Activated naive CD8-positive, alpha-beta T cell treated with anti-CD3 and anti-CD28 coated beads, Interleukin-2, amount 50 U/mL, for 24 hours (primary cell): ENCODE measurements at regions not wholly inside any gene's neighbourhood (a gene's known extent, or its start where the extent isn't known, plus 50 kb on each side); places are given as distances from the start of the nearest gene placed in this dataset.
"Not testable (repeated sequence)": the region's sequence is repeated elsewhere in the genome, so short reads cannot be mapped to it uniquely, and the experiment has no call there.

ENCODE experiments used
- ATAC-seq: fragments of 150-1000 bp; cut with Tn5 transposase; one replicate; pipeline ENCODE4 v1.10.0; 2021
- DNase-seq: peaks from one replicate; pipeline ENCODE4 v3.0.0; 2021
- H3K27ac Mint-ChIP-seq: one replicate; pipeline ENCODE4 v1.8.0; 2021; ENCODE audit warnings: mild to moderate bottlenecking, mixed read lengths
- H3K27me3 Mint-ChIP-seq: one replicate; pipeline ENCODE4 v1.8.0; 2021; ENCODE audit warnings: mixed read lengths
- H3K36me3 Mint-ChIP-seq: one replicate; pipeline ENCODE4 v1.8.0; 2021; ENCODE audit warnings: low read depth, mixed read lengths
- H3K4me1 Mint-ChIP-seq: one replicate; pipeline ENCODE4 v1.8.0; 2021; ENCODE audit warnings: mixed read lengths
- H3K4me3 Mint-ChIP-seq: one replicate; pipeline ENCODE4 v1.8.0; 2021; ENCODE audit warnings: mild to moderate bottlenecking, moderate library complexity, mixed read lengths
- H3K9me3 Mint-ChIP-seq: one replicate; pipeline ENCODE4 v1.8.0; 2021; ENCODE audit warnings: mixed read lengths

DNA sequence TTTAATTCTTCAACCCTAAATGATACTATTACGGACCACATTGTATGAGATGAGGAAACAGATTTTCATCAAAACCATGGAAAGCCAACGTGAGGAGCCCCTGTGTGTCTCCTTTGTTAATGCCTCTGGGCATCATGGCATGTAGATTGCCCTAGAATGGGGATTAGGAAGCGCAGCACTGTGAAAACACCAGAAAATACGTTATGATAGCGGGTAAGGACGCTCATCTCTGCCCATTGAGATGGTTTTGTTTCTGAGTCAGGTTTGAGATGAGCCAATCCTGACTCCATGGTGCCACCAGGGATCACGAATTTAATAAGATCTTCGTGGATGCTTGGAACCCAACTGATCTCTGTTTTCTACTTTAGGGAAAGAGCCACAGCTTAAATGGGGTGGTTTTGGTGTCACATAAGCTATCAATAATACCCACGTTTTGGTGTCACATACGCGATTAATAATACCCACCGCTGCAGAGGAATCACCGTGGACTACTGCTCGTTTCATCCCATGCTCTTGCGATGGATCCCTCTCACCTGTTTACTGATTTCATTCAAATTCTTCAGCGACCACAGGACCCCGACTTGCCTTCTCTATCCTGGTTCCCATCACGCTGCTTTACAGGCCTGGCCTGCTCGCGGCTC is 137.3 kb downstream of the FOXD4L6 start:
- not testable (repeated sequence) for H3K27me3 Mint-ChIP-seq, H3K27ac Mint-ChIP-seq, H3K36me3 Mint-ChIP-seq, H3K4me3 Mint-ChIP-seq, DNase-seq, H3K9me3 Mint-ChIP-seq, ATAC-seq
- peaks cover 27% of the 10 kb centered on the region for H3K4me1 Mint-ChIP-seq

DNA sequence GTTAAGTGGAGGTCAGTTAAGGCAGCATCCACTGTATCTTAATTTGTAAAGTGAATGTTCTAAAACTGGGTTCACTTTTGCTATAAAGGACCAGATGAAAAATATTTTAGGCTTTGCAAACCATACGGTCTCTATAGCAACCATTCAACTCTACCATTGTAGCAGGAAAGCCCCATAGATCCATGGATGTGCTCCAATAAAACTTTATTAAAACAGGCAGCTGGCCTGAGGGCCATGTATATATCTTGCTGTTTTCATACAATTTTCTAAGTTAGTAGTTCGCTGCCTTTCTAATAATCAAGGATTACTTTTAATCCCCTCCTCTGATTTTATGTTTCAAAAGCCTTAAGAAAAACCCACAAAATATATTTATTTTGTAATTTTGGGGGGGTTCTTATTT is 142.1 kb downstream of the FOXD4L6 start:
- H3K9me3 Mint-ChIP-seq, H3K27ac Mint-ChIP-seq, H3K4me3 Mint-ChIP-seq, DNase-seq, H3K27me3 Mint-ChIP-seq, ATAC-seq, H3K4me1 Mint-ChIP-seq: not testable (repeated sequence)
- peaks cover 11% of the 10 kb centered on the region for H3K36me3 Mint-ChIP-seq

DNA sequence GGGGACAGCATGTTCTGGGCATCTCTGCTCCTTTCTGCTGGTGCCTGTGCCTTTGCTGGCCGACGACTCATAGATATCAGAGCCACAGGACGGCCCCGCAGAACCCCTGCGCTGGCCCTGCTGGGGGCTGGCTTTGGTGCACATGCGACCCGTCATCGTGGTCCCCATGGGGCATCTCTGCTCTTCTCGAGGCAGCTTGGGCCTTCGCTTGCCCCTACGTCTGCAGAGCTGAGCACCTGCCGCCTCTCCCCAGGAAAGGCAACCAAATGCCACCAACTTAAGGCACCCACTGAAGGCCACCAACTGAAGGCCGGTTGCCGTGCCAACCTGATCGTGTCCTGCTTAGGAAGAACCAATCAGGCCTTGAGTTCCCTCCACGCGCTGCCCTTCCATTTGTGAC is 153.1 kb downstream of the FOXD4L6 start:
- H3K4me1 Mint-ChIP-seq, ATAC-seq, H3K36me3 Mint-ChIP-seq, H3K27me3 Mint-ChIP-seq, H3K4me3 Mint-ChIP-seq, DNase-seq, H3K9me3 Mint-ChIP-seq, H3K27ac Mint-ChIP-seq: not testable (repeated sequence)

DNA sequence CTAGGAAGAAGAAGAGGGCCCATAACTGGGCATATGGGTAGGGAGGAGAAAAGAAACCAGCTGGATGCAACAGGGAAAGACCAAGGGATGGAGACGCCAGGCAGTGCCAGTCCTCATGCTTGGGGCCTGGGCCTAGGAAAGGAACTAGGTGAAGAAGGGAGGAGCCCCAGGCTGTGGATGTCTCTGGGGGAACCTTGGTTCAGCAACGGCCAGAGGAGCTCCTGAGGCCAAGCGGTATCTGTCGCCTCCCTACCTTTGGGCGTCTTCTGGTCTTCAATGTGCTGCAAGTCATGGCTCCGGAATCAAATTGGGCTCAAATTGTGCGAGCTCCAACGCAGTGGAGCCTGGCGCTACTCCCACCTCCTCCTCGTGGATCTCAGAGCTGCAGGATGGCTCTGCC is 153.6 kb downstream of the FOXD4L6 start:
- not testable (repeated sequence) for H3K27ac Mint-ChIP-seq, H3K36me3 Mint-ChIP-seq, H3K4me3 Mint-ChIP-seq, H3K9me3 Mint-ChIP-seq, ATAC-seq, DNase-seq, H3K27me3 Mint-ChIP-seq, H3K4me1 Mint-ChIP-seq

DNA sequence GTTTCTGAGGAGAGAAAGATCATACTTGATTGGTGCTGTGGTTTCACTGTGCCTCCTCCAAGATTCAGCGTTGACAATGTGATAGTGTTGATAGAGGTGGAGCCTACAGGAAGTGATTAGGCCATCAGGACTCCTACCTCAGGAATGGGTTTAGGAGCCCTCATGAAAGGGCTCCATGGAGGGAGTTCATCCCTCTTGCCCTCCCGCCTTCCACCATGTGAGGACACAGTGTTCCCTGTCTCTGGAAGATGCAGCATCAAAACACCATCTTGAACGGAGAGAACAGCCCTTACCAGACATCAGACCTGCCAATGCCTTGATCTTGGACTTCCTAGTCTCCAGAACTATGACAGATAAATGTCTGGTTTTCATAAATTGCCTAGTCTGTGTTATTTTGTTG is 156.7 kb downstream of the FOXD4L6 start:
- not testable (repeated sequence) for H3K27ac Mint-ChIP-seq, H3K36me3 Mint-ChIP-seq, DNase-seq, H3K27me3 Mint-ChIP-seq, ATAC-seq, H3K4me3 Mint-ChIP-seq, H3K9me3 Mint-ChIP-seq, H3K4me1 Mint-ChIP-seq

DNA sequence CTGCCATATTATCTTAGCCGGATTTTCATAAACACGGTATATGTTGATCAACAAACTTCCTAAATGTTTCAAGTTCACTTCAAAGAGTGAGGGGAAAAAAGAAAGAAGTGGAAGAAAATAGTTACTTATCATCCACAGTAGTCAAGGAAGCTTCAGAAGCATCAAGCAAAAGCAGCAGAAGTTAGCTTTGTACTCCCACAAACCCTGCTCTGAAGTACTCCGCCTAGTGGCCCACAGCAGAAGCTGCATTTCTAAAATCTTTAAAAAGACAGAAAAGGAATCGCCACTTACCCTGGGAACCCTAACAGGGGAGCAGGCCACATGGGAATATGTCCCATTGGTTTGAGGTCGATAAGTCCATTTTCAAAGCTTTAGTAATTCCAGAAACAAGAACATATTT is 158.1 kb downstream of the FOXD4L6 start:
- not testable (repeated sequence) for H3K27me3 Mint-ChIP-seq, DNase-seq, H3K27ac Mint-ChIP-seq, H3K36me3 Mint-ChIP-seq, H3K4me3 Mint-ChIP-seq, H3K9me3 Mint-ChIP-seq, ATAC-seq, H3K4me1 Mint-ChIP-seq

DNA sequence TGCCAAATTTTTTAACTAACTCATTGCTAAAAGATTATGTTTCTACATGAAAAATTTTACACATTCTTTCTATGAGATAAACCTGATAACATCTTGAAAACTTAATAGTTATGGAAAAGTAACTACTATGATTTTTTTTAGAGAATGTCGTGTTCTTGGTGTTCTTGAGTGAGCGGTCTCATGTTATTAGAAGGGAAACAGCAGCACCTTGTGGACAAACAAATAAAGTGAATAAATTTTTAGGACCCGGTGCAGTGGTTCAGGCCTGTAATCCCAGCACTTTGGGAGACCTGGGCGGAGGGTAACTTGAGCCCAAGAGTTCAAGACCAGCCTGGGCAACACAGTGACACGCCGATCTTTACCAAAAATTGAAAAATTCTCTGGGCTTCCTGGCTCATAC is 166.0 kb downstream of the FOXD4L6 start:
- not testable (repeated sequence) for ATAC-seq, DNase-seq, H3K27ac Mint-ChIP-seq, H3K9me3 Mint-ChIP-seq, H3K27me3 Mint-ChIP-seq, H3K36me3 Mint-ChIP-seq, H3K4me1 Mint-ChIP-seq, H3K4me3 Mint-ChIP-seq

DNA sequence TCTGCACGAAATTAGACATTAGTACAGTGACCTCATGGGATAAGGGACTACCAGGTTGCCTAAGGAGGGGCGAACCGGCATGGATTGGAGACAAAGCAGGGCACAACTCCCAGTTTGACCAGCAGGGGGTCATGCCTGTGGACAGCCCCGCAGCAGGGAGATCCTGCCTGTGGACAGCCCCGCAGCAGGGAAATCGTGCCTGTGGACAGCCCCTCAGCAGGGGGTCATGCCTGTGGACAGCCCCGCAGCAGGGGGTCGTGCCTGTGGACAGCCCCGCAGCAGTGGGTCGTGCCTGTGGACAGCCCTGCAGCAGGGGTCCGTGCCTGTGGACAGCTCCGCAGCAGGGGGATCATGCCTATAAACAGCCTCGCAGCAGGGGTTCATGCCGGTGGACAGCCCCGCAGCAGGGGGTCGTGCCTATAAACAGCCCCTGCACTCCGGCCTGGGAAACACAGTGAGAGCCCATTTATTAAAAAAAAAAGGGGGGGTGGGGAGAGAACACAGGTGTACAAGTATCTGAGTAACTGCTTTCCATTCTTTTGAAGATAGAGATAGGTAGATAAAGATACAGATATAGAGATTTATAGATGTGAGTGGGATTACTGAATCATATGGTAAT is 176.5 kb downstream of the FOXD4L6 start:
- H3K36me3 Mint-ChIP-seq: peaks cover 17% of the 10 kb centered on the region
- ATAC-seq, H3K4me1 Mint-ChIP-seq, H3K9me3 Mint-ChIP-seq, H3K27ac Mint-ChIP-seq, DNase-seq, H3K4me3 Mint-ChIP-seq, H3K27me3 Mint-ChIP-seq: not testable (repeated sequence)

DNA sequence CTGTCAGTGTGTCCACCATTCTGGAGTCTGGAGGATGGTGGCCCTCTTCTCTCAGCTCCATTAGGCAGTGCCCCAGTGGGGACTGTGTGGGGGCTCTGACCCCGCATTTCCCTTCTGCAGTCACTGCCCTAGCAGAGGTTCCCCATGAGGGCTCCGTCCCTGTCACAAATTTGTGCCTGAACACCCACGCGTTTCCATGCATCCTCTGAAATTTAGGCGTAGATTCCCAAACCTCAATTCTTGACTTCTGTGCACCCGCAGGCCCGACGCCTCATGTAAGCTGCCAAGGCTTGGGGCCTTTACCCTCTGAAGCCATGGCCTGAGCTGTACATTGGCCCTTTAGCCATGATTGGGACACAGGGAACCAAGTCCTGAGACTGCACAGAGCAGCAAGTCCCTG is 182.3 kb downstream of the FOXD4L6 start:
- not testable (repeated sequence) for H3K27me3 Mint-ChIP-seq, DNase-seq, H3K36me3 Mint-ChIP-seq, ATAC-seq, H3K9me3 Mint-ChIP-seq, H3K4me3 Mint-ChIP-seq, H3K27ac Mint-ChIP-seq, H3K4me1 Mint-ChIP-seq

DNA sequence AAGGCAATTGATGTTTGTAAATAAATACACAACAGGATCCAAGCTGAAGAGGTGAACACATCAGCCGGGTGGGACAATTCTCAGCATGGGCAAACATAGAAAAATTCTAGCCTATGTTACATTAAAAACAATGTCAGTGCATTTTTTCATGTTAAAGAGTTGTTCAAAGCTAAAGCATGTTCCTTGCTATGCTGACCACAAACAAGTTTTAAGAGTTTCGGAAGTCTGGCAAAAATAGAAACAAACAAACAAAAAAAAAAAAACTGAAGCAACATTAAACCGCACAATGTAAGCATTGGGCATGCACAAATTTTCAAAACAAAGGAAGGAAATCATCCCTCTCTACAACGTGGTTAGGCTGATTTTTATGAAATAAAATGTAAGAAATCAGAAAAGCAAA is 185.8 kb downstream of the FOXD4L6 start:
- not testable (repeated sequence) for H3K27ac Mint-ChIP-seq, H3K36me3 Mint-ChIP-seq, DNase-seq, H3K4me1 Mint-ChIP-seq, ATAC-seq, H3K27me3 Mint-ChIP-seq, H3K4me3 Mint-ChIP-seq
- H3K9me3 Mint-ChIP-seq: peaks cover 23% of the 10 kb centered on the region

DNA sequence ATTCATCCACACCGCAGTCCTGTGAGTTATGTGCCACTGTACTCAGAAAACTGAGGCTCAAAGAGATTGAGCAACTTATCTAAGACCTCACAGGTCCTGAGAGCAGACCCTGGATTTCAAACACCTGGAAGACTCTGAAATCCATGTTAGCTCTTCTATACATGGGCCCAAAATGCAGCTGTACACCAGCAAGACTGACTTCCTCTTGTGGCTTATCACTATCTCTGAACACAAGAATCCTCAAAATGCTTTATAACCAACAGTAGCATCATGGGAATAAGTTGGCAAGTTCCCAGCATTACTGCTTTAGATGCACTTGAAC is 188.6 kb downstream of the FOXD4L6 start:
- not testable (repeated sequence) for H3K36me3 Mint-ChIP-seq, DNase-seq, H3K4me3 Mint-ChIP-seq, ATAC-seq, H3K27ac Mint-ChIP-seq, H3K4me1 Mint-ChIP-seq, H3K27me3 Mint-ChIP-seq
- H3K9me3 Mint-ChIP-seq: peaks cover 15% of the 10 kb centered on the region

DNA sequence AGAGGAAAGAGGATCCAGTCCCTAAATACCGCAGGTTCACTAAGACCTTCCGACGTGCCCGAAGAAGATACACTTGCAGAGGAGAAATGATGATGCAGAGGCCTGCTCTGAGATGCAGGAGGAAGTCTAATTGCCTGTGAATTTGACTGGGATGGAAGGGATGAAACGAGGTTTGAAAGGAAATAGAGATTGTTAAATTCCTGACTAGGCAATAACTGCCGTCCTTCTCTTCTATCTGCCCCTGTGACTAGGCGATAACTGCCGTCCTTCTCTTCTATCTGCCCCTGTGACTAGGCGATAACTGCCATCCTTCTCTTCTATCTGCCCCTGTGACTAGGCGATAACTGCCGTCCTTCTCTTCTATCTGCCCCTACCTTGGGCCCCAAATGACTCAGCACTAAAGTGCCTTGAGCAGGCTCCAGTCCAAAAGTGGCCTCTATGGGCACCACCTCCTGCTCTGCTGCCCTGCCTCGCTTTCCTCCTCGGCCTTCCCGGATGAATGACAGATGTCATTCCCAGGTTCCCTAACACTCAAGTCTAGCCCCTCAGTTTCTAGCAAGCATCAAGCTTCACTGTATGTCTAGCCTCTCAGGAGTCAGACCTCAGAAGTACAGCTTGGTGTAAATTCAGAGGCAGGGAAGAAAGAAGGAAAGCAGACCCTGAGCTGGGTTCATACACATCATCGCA is 189.1 kb downstream of the FOXD4L6 start:
- ATAC-seq, DNase-seq, H3K4me3 Mint-ChIP-seq, H3K4me1 Mint-ChIP-seq, H3K36me3 Mint-ChIP-seq, H3K27me3 Mint-ChIP-seq, H3K27ac Mint-ChIP-seq: not testable (repeated sequence)
- peaks cover 13% of the 10 kb centered on the region for H3K9me3 Mint-ChIP-seq

DNA sequence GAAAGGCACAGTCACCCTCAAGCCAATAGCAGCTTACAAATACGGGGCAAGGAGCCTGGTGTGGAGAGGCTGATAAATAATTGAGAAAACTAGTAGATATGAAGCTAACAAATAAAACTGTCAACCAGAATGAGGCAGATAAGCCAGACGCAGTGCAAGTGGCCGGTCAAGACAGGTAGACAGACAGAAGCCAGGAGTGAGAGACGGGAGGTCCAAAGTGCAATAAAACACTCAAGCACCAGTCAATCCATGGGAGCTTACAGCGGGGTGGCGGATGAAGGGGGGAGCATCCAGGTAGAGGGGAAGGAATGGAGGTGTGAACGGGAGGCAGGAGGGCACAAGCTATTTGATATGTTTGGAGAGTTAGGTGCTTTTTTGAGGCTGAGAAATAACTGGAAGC is 193.1 kb downstream of the FOXD4L6 start:
- no peaks in the 10 kb centered on the region for H3K27me3 Mint-ChIP-seq
- DNase-seq: no peak
- H3K9me3 Mint-ChIP-seq: peaks cover 21% of the 10 kb centered on the region
- no peaks in the 10 kb centered on the region for H3K4me1 Mint-ChIP-seq
- H3K4me3 Mint-ChIP-seq: no peak overlapping the region
- no peak for ATAC-seq
- H3K27ac Mint-ChIP-seq: no peak overlapping the region
- H3K36me3 Mint-ChIP-seq: peaks cover 7% of the 10 kb centered on the region

DNA sequence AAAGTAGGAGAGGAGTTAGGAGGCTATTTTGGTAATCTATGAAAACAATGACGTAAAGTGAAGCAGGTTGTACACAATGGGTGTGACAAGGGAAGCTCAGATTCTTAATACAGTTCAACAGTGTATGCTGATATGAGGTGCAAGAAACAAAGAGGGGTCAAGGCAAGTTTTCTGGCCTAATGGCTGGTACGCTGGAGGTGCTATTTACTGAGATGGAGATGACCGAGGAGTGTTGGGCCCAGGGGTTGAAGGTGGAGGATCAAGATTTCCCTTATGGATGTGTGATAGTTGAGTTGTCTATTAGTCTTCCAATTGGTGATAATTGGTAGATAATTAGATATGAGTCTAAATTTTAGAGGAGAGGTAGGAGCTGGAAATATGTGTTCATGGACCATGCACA is 194.0 kb downstream of the FOXD4L6 start:
- not testable (repeated sequence) for H3K4me1 Mint-ChIP-seq, H3K36me3 Mint-ChIP-seq, H3K27ac Mint-ChIP-seq, H3K27me3 Mint-ChIP-seq, ATAC-seq, H3K4me3 Mint-ChIP-seq, DNase-seq
- peaks cover 20% of the 10 kb centered on the region for H3K9me3 Mint-ChIP-seq

DNA sequence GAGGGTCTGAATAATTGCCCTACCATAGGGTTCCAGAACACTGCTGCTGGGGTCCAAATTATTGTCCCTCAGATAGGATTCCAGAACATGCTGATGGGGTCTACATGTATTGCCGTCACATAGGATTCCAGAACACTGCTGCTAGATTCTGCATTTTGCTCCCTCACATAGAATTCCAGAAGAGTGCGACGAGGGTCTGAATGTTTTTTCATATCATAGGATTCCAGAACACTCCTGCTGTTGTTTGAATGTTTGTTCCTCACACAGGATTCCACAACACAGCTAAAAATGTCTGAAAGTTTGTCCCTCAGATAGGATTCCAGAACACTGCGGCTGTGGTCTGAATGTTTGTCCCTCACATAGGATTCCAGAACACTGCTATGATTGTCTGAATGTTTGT is 198.1 kb downstream of the FOXD4L6 start:
- H3K27me3 Mint-ChIP-seq, H3K36me3 Mint-ChIP-seq, H3K4me1 Mint-ChIP-seq, ATAC-seq, H3K27ac Mint-ChIP-seq, DNase-seq, H3K4me3 Mint-ChIP-seq: not testable (repeated sequence)
- peaks cover 40% of the 10 kb centered on the region for H3K9me3 Mint-ChIP-seq
